COLO668 (cell line): ENCODE measurements at regions not wholly inside any gene's neighbourhood (a gene's known extent, or its start where the extent isn't known, plus 50 kb on each side); places are given as distances from the start of the nearest gene placed in this dataset.
"Not testable (repeated sequence)": the region's sequence is repeated elsewhere in the genome, so short reads cannot be mapped to it uniquely, and the experiment has no call there.

Experiments
- DNase-seq: peaks from one replicate; lab custom pipeline; 2025; ENCODE audit not compliant: unreplicated experiment; lab: John Stamatoyannopoulos, UW

DNA sequence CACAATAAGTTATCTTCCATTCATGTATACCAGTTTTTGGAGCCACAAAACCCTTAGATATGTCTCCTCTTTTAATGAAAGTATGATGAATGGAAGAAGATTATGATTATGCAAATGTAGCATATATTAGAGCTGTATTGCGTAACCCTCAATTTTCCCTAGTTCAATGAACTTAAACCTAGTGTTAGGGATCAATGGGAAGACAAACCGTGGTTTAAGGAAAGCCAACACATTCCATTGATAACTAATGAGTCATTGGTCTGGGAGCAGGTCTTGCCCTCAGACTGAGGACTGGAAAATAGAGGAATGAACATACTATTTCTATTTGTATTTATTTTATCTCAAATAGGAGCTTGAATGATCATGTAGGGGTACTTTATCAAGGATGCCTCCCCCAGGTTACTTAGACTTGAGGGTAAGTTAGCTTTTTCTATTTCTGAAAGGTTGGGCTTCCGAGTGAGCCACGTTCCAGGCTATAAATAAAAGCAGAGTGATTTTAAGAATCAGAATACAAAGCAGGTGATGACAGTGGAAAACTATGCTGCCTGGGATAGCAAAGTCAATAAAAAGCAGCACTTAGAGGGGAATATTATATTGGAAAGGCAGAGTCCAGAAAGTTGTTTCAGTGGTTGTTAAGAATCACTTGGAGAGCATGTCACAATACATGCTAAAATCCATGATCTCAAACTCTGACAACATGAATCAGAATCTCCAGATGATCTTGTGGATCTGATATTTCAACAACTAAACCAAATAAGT lies 356.0 kb downstream of the ADAM29 start:
- DNase-seq: no peak

DNA sequence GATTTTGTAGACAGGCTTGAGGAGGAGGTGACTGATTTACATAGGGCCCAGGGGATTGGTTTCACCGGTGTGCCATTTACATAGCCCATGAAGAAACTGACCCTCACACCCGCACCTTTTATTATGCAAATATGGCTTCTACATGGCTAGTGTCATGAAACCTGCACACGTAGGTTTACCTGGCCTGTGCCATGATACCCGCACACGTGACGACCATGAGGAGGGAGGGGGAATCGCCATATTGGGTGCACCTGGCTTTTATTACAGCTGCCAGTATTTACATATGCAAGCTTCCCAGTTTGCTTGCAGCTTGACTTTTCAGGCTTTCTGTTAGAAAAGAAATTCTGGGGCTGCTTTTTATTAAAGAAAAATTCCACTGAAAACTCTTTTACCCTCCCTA lies 359.7 kb downstream of the ADAM29 start:
- no peak for DNase-seq

DNA sequence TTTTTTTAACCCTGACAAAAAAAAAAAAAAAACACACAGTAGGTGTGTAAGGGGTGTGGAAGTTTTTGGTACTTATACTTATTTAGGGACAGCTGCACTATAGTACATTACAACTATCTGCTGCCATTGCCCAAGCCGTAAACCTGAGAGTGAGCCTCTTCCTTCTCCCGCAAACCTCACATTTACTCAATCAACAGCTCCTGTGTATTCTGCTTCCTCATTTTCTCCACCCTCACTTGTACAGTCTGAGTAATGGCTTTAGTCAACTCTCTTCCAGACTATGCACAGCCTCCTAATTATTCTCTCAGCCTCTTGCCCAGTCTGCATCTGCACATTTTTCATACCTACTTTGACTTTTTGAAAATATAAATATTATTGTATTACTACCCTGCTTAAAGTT lies 362.0 kb downstream of the ADAM29 start:
- no peak for DNase-seq

DNA sequence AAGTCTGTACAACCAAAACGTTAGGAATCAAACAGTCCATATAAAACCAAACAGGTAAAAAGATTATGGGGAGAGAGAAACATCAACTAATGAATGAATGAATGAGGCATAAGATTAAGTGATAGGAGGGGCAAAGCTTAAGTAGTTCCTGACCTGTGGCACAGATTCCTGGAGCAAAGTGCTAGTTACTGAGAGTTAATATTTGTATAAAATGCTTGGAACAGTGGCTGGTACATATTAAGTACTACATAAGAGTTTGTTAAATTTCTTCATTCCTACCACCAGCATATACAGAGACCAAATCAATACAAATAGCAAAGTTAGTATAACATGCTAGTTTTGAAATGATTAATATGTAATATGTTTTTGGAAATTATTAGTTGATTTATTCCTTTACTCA lies 363.7 kb downstream of the ADAM29 start:
- DNase-seq: no peak

DNA sequence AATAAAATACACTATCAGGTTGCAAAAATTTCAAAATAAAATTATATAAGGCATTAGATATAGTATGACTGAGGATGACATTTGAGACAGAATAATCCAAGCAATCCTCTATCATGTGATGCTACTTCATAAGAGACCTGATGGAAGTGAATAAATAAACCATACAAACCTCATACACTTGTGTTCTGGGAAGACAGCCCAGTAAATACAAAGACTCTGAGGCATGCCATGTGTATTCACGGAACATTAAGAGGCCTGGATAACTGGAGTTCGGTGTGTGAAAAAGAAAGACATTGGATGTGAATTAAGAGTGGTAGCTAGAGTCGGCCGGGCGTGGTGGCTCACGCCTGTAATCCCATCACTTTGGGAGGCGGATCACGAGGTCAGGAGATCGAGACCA lies 364.2 kb downstream of the ADAM29 start:
- DNase-seq: no peak

DNA sequence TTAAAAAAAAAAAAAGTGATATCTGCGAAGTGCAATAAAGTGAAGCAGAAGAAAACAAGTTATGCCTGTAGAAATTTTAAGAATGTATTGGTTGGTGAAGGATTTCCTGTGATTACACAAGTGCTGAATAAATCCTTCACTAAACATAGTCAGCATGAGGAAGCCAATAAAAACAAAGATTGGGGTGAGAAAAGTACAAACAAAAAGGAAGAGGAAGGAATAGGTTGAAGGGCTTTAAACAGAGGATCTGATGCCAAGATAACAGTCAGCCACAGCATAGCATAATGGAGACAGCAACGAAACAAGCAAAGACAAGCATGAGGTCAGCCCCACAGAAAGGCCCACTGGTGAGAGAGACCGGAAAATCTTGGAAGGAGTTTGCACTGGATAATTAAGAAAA lies 372.2 kb downstream of the ADAM29 start:
- no peak for DNase-seq

DNA sequence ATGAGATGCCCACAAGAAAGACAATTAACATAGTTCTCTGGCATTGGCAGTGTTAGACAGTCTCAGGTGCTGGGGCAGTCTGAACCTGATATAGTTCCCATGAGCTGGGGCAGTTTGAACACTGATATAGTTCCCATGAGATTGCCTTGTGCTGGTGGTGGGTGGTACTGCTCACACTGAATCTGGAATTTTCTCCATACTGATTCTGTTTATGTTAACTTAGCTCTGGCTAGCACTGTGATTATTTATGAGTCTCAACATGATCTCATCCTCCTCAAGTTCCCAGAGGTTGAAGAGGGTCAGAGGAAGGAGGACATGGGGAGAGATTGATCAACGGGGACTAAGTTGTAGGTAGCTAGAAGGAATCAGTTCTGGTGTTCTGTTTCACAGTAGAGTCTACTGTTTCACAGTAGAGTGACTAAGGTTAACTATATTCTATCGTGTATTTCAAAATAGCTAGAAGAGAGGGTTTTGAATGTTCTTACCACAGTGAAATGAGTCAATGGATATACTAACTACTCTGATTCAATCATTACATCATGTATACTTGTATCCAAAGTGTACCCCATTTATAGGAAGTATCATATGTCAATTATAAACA lies 379.9 kb downstream of the ADAM29 start:
- DNase-seq: no peak

DNA sequence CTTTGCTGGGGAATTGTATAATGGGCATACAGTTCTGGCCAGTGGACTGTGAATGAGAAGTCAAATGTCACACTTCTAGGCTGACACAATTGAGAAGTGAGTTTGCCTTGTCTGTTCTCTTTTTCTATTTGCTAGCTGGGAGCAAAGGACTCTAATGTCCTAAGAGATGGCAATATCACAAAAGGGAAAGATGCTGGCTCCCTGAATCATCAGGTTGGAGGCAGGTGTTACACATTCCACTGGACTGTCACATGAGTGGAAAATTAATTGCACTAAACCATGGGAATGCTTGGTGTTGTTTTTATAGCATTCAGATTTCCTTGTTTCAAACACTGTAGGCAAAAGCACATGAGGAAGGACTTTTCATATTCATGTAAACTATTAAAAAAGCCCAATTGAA lies 388.3 kb downstream of the ADAM29 start:
- DNase-seq: no peak

DNA sequence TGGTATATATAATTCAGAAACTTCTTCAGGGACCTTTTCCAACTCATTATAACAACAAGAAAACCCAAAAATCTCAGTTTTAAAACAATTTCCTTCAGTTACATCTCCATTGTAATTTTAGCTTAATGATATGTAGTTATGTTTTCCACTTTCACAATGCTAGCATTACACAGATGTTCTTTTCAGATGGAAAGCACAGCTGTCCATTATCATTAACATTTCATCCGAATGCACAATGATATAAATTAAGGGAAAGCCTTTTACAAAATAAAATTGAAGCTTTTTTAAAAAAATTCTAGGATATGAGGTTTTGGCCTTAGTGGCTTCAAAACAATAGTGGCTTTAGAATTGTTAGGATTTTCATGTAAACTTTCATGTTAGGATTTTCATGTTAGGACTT lies 389.2 kb downstream of the ADAM29 start:
- no peak for DNase-seq

DNA sequence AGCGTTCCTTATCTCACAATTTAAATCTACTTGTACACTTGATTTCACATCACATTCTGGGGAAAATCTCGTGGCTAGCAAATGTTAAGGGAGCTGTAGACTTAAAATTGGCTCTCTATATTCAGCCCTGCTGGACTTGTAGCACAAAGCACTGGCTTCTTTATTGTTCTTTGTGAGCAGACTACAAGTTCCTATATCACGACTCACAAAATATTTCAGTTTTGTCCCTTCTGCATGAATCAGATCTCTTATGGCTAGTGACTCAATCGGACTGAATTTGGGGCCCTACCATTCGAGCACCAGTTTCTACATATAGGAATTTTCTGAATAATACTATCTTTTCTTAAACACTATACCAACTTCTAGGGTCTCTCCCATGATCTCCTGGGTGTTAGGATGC lies 390.1 kb downstream of the ADAM29 start:
- DNase-seq: no peak

DNA sequence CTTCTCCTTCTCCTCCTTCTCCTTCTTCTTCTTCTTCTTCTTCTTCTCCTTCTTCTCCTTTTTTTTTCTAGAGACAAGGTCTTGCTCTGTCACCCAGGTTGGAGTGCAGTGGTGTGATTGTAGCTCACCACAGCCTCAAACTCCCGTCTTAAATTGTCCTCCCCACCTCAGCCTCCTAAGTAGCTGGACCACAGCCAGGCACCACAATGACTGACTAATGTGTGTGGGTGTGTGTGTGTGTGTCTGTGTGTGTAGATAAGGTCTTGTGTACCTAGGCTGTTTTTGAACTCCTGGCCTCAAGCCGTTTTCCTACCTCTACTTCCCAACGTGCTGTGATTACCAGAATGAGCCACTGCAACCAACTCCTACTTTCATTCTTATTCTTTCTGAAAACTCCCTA lies 390.9 kb downstream of the ADAM29 start:
- DNase-seq: no peak

DNA sequence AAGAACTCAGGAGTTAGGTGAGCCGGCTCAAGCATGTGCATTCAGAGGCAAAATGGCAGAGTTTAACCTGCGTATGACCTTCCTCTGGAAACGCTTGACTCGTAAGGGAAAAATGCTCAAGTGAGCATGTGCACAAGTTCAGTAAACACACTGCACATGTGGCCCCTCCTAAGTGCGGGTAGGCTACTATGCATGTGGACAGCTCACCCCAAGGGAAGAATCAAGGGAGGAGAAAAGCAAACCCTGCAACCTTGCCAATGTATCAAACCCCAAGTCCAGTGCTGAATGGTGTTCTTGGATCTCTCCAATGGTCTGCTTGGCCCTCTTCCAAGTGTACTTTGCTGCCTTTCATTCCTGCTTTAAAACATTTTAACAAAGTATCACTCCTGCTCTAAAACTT lies 407.1 kb downstream of the ADAM29 start:
- DNase-seq: no peak

DNA sequence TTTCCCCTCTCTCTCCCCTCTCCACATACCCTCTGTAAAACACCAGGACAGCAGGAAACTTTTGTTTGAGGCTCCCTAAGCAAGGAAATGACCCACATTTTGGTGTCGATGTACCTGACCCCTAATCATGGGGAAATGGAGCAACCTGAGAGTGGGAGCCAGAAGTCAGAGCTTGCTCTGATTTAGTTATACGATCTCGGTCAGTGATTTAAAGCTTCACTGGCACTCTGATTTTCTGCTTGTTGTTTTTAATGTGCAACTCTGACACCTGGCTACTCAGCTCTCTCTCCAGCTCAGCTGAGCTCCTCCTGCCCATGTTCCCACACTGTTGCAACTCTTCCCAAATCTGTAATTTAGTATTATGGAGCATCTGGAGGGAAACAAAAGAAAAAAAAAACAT lies 408.6 kb downstream of the ADAM29 start:
- DNase-seq: no peak

DNA sequence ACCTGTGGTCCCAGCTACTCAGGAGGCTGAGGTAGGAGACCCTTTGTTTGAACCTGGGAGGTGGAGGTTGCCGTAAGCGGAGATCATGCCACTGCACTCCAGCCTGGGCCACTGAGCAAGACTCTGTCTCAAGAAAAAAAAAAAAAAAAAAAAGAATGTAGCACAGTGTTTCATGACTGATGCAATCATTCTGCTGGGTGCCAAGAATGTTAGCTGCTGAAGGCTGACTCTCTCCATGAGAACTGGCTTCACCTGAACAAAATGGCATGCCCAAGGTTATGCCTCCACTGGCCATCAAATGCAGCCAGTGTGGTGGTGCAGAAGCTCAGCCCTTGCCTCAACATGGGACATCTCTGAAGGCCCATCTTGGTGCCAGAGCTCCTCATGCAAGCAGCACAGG lies 412.1 kb downstream of the ADAM29 start:
- DNase-seq: no peak

DNA sequence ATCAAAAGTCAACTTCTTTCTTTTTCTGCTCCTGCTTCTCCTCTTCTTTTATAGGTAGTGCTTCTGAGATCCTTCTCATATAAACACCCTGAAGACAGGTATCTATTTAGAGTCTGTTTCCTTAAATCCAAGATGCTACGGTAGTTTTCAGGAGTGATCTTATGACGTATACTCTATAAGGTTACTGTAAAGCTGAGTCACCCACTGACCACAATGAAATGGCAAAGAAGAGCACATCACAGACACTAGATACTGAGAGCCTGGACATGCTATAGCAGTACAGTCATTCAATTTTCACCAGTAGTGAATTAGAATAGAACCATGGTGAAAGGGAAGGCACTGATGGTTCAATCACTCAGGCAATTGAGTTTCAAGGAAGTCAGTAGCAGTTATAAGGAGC lies 412.5 kb downstream of the ADAM29 start:
- DNase-seq: no peak

DNA sequence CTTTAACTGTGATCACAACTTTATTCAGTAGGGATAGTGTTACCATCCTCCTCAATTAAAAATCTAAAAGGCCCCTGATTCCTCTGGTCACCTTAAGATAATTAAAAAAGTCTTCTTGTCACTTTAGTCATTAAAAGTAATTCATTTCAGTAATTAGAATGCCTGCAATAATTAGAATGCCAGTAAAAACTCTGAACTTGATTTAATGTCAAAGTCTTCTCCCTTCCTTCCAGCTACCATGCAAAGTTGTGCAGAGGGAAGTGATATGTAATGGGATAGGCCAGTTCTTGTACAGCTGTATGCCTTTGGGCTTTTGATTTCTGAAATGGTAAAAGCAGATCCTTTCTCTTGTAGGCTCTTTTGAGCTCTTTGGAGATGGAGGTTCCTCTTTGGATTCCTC lies 417.2 kb downstream of the ADAM29 start:
- DNase-seq: no peak

DNA sequence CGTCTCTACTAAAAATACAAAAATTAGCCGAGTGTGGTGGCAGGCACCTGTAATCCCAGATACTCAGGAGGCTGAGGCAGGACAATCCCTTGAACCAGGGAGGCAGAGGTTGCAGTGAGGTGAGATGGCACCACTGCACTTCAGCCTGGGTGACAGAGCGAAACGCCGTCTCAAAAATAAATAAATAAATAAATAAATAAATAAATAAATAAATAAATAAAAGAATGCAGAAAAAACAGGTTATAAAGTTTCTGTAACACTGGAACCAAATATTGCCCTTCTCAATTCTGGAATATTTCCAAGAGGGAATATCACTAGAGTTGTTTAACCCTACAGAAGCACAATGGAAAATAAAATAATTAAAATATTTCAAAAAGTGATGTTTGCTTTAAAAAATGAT lies 418.4 kb downstream of the ADAM29 start:
- not testable (repeated sequence) for DNase-seq

DNA sequence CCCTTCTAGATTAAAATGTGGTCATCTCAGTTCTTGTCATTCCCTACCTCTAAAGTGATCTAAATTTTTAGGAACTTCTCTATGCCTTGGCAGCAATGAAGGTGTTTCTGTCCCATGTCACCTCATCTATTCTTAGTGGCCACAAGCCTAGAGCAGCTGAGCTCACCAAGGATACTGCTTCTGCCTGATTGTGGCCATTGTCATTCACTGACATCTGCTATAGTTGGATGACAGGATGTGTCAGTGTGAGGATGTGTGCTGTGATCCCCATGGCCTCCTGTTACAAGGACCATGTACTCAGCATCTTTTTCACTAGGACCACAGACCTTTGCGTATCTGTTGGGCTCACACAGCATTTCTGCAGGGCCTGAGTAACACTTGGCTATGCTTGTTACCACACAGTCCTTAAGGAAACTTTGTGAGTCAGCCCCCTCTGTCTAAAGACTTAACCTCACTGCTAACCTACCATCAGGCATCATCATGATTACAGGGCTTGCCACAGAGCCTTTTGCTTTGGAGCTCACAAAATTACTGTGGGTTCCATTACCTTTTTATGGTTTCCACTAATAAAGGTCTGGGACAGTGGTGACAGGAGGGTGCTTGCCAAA lies 421.0 kb downstream of the ADAM29 start:
- no peak for DNase-seq

DNA sequence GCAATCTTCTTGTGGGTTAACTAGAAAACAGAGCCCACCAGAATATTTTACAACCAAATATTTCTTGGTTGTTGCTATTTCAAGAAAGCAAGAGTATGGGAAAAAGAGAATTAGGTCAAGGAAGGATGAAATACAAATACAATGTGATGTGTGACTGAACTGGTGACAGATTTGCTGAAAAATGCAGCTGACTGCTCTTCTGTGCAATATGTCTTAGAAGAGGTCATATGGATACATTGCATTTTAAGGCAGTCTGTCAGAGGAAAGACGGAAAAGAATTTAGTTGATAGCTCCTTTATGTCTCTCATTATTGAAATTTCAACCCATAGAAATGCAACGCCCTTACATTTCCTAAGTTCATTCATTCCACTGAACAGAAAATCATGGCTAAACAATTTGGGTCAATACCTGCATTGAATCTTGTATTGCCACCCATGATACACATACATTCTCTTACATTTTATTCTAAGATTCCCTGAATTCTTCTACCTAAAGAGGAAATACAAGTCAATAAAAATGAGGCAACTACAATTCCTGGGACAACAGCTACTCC lies 423.1 kb downstream of the ADAM29 start:
- DNase-seq: no peak

DNA sequence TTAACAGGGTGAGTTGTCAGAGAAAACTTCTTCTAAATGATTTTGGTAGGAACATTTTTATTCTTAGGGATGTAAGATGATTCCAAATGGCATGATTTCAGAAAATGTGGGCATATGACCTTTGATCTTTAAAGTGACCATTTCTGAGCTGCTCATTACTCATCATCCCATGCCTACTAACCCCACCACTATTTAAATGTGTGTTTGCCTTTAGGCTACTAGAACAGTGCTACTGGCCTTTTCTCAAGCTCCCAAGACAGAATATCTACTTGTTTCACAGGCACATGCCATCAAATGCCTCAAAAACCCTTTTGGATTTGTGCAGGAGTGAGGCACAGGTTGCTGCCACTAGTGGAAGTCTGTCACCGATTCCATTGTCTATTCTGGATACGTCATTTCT lies 428.2 kb downstream of the ADAM29 start:
- no peak for DNase-seq

DNA sequence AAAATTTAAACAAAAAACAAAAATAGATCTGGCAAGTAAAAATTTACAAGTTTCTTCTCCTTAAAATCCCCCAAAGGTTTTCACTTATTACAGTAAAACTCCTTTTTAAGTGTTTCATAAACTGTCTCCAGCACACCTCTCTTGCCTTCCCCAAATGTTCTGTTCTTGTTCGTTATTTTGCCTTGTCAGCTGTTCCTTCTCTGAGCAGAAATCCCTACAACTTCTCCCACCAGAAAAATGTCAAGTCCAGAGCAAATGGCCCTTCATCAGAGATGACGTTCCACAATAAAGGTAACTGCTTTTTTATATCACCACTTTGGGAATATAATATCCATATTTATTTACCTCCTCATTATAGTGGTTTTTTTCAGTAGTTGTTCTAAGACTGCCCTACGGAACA lies 432.1 kb downstream of the ADAM29 start:
- no peak for DNase-seq

DNA sequence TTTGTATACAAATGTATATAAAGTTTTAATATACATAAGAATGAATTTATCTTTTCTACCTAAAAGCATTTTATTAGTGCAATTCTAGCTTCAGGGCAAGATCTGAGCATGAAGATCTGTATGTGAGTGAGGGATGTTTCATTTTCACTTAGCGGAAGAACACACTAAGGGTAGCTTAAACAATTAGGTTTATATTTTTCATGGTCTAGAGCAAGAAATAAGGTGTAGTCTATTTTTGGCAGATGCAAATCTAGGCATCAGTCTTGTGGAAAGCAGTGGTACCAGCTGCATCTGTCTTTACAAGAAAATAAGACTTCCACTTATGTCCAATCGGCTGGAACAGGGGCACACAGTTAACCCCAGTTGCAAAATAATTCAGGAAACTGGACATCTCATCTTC lies 433.3 kb downstream of the ADAM29 start:
- no peak for DNase-seq
